GM18511 (cell line): ENCODE measurements at regions not wholly inside any gene's neighbourhood (a gene's known extent, or its start where the extent isn't known, plus 50 kb on each side); places are given as distances from the start of the nearest gene placed in this dataset.

Source experiments
- ATAC-seq: cut with Tn5 transposase; IDR thresholded peaks from one replicate; pipeline ENCODE4 v1.9.1; 2021; ENCODE audit warnings: mild to moderate bottlenecking, moderate library complexity; ENCODE audit not compliant: unreplicated experiment

- ATAC-seq, result no peak
These were observed 50.8 kb upstream of the TSHZ2 start for GRCh38 chr20:52921340-52921739.

- ATAC-seq, result no peak
These were observed 53.8 kb upstream of the TSHZ2 start for GRCh38 chr20:52918311-52918710.

DNA sequence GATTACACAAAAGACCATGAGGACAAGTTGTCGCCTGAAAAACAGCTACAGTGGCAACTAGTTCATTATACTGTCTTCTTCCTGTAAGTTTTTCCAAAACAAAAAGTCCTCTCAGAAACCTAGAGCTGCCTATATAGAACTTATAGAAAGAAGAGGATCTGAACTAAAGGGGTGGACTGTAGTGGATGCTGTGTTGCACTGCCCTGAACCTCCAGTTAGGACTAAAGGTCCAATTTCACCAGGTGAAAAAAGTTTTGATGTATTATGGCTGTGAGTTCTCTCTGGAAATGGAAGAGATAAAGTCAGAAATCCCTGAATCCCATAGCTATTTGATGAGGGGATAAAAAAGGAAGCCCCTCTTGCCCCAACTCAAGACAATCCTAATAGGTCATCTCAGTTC, 56.6 kb upstream of the TSHZ2 start:
- no peak for ATAC-seq

DNA sequence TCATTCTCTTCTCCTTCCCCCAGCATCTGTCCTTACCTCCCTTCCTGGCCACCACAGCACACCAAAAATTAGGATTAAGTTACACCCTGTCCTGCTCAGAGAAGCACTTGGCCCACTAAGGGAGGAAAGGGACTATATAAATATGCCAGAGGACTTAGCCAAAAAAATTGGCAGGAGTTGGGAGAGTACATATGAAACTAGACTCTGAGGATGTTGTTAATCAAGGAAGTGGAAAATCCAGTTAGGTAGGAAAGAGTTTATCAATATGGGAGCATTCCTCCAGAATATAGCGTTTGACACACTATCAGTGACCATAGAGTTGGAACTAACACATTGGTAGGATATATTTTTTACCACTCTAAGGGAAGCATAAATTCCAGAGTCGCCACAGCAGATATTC, 57.3 kb upstream of the TSHZ2 start:
- no peak for ATAC-seq

GRCh38 chr20:52913650-52914387, 58.3 kb upstream of the TSHZ2 start:
- ATAC-seq, result no peak

- no peak for ATAC-seq
These were observed 66.7 kb upstream of the TSHZ2 start for GRCh38 chr20:52905241-52905994.

DNA sequence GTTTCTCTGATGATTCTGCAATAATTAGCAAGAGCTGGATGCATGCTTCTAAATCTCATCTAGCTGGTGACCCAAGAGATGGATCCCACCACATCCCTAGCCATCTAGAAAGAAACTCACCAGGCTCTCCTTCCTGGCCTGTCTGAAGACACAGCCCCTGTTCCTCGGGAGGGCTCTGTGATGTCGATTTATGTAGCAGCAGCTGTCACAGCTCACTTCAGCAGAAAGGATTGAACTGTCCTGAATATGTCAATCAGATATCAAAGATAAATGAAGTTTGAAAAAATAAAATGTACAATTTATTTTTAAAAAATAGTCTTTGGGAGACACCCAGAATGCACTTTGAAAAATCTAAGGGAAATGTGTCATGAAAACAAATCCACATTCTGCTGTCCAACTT, 67.3 kb upstream of the TSHZ2 start:
- no peak for ATAC-seq

DNA sequence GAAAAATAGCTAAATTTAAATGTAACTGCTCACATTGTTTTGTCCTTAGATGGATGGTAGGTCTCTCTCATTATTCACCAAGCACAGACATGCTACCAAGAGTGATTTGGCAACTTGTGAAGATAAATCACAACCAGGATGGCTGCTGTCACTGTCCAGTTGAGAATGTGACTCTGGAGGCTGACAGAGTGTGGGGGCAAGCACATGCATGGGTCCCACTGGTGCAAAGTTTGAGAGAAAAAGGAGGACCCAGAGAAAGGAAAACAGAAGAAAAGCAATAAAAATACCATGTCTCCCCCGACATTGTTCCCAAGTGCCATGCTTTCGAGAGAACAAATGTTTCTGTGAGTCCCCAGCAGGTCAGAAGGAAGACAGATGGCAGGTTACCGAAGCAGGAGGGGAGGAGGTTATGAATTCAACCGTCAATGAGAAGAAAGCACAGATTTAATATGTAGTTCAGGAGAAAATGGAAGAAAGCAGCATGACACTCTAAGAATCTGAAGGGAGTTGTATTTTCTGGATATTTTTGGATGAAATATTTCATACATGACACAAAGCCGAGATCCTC, 73.0 kb upstream of the TSHZ2 start:
- no peak for ATAC-seq

- ATAC-seq, result no peak
These were observed 75.8 kb upstream of the TSHZ2 start for GRCh38 chr20:52896348-52896747.

GRCh38 chr20:52895701-52896100, 76.5 kb upstream of the TSHZ2 start:
- ATAC-seq, result no peak

- ATAC-seq, result no peak
These were observed 76.9 kb upstream of the TSHZ2 start for GRCh38 chr20:52895235-52895634.

- ATAC-seq, result no peak
These were observed 78.7 kb upstream of the TSHZ2 start for GRCh38 chr20:52893498-52893897.

DNA sequence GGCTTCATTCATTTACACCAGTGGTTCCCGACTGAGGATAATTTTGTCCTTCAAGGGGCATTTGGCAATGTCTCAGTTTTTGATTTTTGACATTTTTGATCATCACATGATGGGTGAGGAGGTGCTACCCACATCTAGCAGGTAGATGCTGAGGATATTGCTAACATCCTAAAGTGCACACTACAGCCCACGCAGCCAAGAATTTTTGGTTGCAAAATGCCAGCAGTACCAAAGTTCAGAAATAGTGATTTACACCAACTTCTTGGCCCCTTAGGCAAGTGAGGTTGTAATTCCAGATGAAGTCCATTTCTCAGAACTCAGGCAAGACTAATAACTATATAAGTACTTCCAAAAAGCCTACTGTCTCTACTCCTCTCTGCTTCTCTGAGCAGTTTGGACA, 80.1 kb upstream of the TSHZ2 start:
- no peak for ATAC-seq

- no peak for ATAC-seq
These were observed 82.0 kb upstream of the TSHZ2 start for GRCh38 chr20:52890130-52890529.

DNA sequence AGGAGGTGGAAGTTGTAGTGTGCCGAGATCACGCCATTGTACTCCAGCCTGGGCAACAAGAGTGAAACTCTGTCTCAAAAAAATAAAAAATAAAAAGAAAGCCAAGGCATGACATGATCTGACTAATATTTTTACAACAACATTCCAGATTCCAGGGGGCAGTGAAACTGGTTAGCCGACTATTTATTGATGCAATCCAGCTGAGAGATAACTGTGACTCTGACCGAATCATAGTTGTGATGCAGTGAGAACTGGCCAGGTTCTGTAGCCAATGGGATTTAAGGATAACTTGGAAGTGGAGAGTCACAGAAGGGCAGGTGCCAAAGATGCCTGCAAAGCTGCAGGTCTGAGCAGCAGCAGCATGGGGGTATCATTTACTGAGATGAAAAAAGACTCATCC, 82.9 kb upstream of the TSHZ2 start:
- no peak for ATAC-seq

DNA sequence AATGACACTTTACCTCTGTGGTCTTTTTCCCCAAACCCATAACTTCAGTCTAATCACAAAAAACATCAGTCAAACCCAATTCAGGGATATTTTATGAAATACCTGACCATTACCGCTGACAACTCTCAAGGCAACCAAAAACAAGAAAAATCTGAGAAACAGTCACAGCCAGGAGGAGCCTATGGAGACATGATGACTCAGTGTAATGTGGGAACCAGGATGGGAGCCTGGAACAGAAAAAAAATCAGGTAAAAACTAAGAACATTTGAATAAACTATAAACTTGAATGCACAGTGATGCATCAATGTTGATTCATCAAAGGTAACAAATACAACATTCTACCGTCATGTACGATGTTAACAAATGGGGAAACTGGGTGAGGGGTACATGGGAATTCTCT, 84.1 kb upstream of the TSHZ2 start:
- no peak for ATAC-seq

DNA sequence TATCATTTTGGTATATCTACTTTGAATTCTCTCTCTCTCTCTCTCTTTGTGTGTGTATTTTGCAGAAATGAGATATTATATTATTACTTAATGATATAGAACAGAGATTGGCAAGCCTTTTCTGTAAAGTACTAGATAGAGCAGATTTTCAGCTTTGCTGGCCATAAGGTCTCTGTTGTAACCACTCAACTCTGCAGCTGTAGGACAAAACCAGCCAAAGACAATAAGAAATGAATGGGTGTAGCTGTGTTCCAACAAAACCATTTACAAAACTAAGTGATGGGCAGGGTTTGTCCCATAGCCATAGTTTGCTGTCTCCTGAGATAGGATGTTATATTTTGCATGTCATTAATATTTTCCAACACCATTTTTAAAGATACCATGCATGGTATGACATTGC, 91.2 kb upstream of the TSHZ2 start:
- ATAC-seq, result no peak

- no peak for ATAC-seq
These were observed 91.9 kb upstream of the TSHZ2 start for GRCh38 chr20:52880259-52880658.

DNA sequence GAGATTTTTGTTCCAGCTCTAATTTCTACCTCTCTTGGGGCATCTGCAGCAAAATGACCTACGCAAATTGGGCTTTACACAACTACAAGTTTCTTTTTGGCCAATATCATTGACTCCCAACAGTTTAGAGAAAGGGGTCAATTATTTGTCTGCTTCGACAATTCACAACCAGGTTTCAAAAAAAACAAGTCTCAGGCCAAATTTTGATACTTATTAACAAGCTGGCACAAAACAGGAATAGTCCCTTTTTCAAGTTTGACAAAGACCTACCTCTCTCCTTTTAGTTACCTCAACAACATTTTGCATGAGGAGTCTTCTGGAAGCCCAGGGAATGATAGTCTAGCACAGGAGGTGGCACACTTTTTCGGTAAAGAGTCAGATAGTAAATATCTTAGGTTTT, 97.9 kb upstream of the TSHZ2 start:
- no peak for ATAC-seq

DNA sequence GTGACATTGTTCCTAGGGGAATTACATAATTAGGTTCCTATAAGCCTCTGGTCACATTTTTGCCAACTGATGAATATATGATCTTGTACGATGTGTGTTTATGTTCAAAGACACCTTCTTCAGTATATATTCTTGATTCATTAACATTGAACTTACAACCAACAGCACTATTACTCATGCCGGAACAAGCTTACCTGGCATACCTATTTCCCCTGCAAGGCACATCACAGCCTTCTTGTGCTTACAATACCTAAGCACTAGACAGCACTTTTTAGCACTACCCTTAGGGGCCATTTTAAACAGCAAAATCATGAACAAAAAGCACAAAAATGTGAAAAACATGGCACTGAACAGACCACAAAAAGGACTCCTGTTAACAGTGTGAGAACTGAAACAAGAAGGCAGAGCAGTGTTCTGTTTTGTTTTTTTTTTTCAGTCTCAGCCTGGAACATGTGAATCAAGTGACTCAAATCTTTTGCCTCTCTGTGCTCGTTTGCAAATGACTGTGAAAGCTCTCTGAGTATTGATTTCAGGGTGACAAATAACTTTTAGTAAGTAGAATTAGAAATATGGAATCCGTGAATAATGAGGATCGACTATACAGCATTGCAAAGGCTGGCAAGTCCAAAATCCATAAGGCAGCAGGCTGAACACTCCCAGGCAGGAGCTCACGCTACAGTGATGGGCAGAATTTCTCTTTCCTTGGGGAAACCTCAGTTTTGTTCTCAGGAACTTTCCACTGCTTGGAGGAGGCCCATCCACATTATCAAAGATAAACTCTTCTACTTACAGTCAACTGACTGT, 102.3 kb upstream of the TSHZ2 start:
- no peak for ATAC-seq

- ATAC-seq, result no peak
These were observed 102.9 kb upstream of the TSHZ2 start for GRCh38 chr20:52869276-52869675.
